Erythroblast (primary cell): ENCODE measurements at regions not wholly inside any gene's neighbourhood (a gene's known extent, or its start where the extent isn't known, plus 50 kb on each side); places are given as distances from the start of the nearest gene placed in this dataset.

Source experiments
- GATA1 ChIP-seq: IDR thresholded peaks from 2 replicates; pipeline ENCODE4 v1.6.1; 2011; ENCODE audit warnings: low read depth, mild to moderate bottlenecking, control low read depth, low read length, moderate library complexity
- POLR2A ChIP-seq: IDR thresholded peaks from 2 replicates; pipeline ENCODE4 v1.6.1; 2011; ENCODE audit warnings: mild to moderate bottlenecking, low read length

GRCh38 chr6:150539111-150539510, 60.6 kb upstream of the PLEKHG1 start:
- no peak for TF ChIP-seq POLR2A
- TF ChIP-seq GATA1, result no peak
